GM12878 (cell line): ENCODE measurements at regions not wholly inside any gene's neighbourhood (a gene's known extent, or its start where the extent isn't known, plus 50 kb on each side); places are given as distances from the start of the nearest gene placed in this dataset.

Experiments
- ATAC-seq: fragments of 200-7000 bp; cut with Tn5 transposase; 3 replicates; pipeline ENCODE4 v1.9.1; 2020; ENCODE audit warnings: mild to moderate bottlenecking, moderate library complexity
- BruUV-seq: library from RNA; stranded (reverse); fragments of 400-500 nt; replicated peaks from 2 replicates; lab custom pipeline; 2021; lab: Mats Ljungman, UMichigan
- CTCF ChIA-PET: fragments of 300-600 bp; sonication (Branson Sonifier 250); formaldehyde crosslinking; extraction: SDS; loops from one replicate; lab custom pipeline; 2021; ENCODE audit warnings: inconsistent platforms; lab: Yijun Ruan, JAX
- POLR2A ChIA-PET: fragments of 350-600 bp; formaldehyde crosslinking; extraction: SDS; loops from one replicate; lab custom pipeline; 2021; ENCODE audit warnings: inconsistent platforms; lab: Charles Lee
- RAD21 ChIA-PET: fragments of 300-600 bp; sonication (Branson Sonifier 250); formaldehyde crosslinking; loops from one replicate; lab custom pipeline; 2023; ENCODE audit warnings: antibody characterized with exemption; ENCODE audit not compliant: unreplicated experiment; lab: Charles Lee
- SMC1A ChIA-PET: fragments of 300-600 bp; sonication (Branson Sonifier 250); formaldehyde crosslinking; loops from one replicate; lab custom pipeline; 2023; ENCODE audit not compliant: unreplicated experiment, uncharacterized antibody; lab: Charles Lee
- DNase-seq: peaks from one replicate; pipeline ENCODE4 v3.0.0-alpha.2; 2011; ENCODE audit warnings: low read depth, low spot score
- FAIRE-seq: peaks from 3 replicates; lab custom pipeline; 2011; peaks lifted over from hg19 to GRCh38; lab: Jason Lieb, UNC
- H2AFZ ChIP-seq: 2 replicates; pipeline ENCODE4 v1.6.0; 2011; ENCODE audit warnings: low read depth, low read length, control low read depth; ENCODE audit not compliant: control insufficient read depth
- H3K27ac ChIP-seq: 2 replicates; pipeline ENCODE4 v1.5.1; 2011; ENCODE audit warnings: control low read depth; ENCODE audit not compliant: control insufficient read depth, insufficient read depth
- H3K27me3 ChIP-seq, 2 experiments: replicated peaks in 1 of 2; 2 replicates each; pipeline versions ENCODE4 v1.6.0 to v1.6.1; 2011; ENCODE audit warnings: low read length in 1 of 2; ENCODE audit not compliant: control insufficient read depth in 2 of 2, insufficient read depth in 2 of 2
- H3K36me3 ChIP-seq, 2 experiments: 2 replicates each; pipeline ENCODE4 v1.5.1; 2011; ENCODE audit warnings: low read length in 1 of 2; ENCODE audit not compliant: control insufficient read depth in 2 of 2, insufficient read depth in 2 of 2
- H3K4me1 ChIP-seq: 2 replicates; pipeline ENCODE4 v1.6.1; 2011; ENCODE audit warnings: mild to moderate bottlenecking, low read length, moderate library complexity, mixed read lengths; ENCODE audit not compliant: control insufficient read depth, insufficient read depth
- H3K4me2 ChIP-seq: 2 replicates; pipeline ENCODE4 v1.6.0; 2011; ENCODE audit warnings: control low read depth; ENCODE audit not compliant: control insufficient read depth, insufficient read depth
- H3K4me3 ChIP-seq: fragments of 200-600 bp; sonication (generic); 2 replicates; pipeline ENCODE4 v1.5.1; 2016
- H3K79me2 ChIP-seq: 2 replicates; pipeline ENCODE4 v1.6.0; 2011; ENCODE audit warnings: low read length; ENCODE audit not compliant: control insufficient read depth, insufficient read depth
- H3K9ac ChIP-seq: 2 replicates; pipeline ENCODE4 v1.8.0; 2011; ENCODE audit warnings: low read length, control low read depth, mixed read lengths; ENCODE audit not compliant: control insufficient read depth, insufficient read depth
- H3K9me3 ChIP-seq: replicated peaks from 3 replicates; pipeline ENCODE4 v1.5.1; 2011; ENCODE audit warnings: mild to moderate bottlenecking, low read length; ENCODE audit not compliant: control insufficient read depth, insufficient read depth
- H4K20me1 ChIP-seq: 2 replicates; pipeline ENCODE4 v1.6.0; 2011; ENCODE audit not compliant: control insufficient read depth, insufficient read depth
- ASH2L ChIP-seq: fragments of 300-600, 200-600 bp; sonication (generic); IDR thresholded peaks from 2 replicates; pipeline ENCODE4 v1.6.1; 2017; ENCODE audit warnings: low read depth, mild to moderate bottlenecking, borderline replicate concordance
- CBX3 ChIP-seq: fragments of 200-600 bp; sonication (generic); IDR thresholded peaks from 2 replicates; pipeline ENCODE4 v1.6.1; 2016; ENCODE audit warnings: low read depth, borderline replicate concordance
- CEBPZ ChIP-seq: fragments of 150-350 bp; IDR thresholded peaks from 2 replicates; pipeline ENCODE4 v1.6.1; 2016; ENCODE audit warnings: low read depth, low read length
- CREM ChIP-seq: IDR thresholded peaks from 2 replicates; pipeline ENCODE4 v1.6.1; 2014; ENCODE audit warnings: antibody characterized with exemption, low read depth
- JUND ChIP-seq: IDR thresholded peaks from 2 replicates; pipeline ENCODE4 v1.6.1; 2012; ENCODE audit warnings: low read depth, mild to moderate bottlenecking, low read length, improper control_type of control experiment, moderate library complexity
- MXI1 ChIP-seq: fragments of 150-350 bp; IDR thresholded peaks from 2 replicates; pipeline ENCODE4 v1.6.1; 2011; ENCODE audit warnings: low read depth, mild to moderate bottlenecking, inconsistent platforms, low read length, improper control_type of control experiment
- MYB ChIP-seq: fragments of 150-350 bp; IDR thresholded peaks from 2 replicates; pipeline ENCODE4 v1.6.1; 2014; ENCODE audit warnings: mild to moderate bottlenecking, low read depth, low read length, borderline replicate concordance
- MYC ChIP-seq: IDR thresholded peaks from 2 replicates; pipeline ENCODE4 v1.6.1; 2011; ENCODE audit warnings: mild to moderate bottlenecking, low read length, moderate library complexity, inconsistent platforms; ENCODE audit not compliant: insufficient read depth, insufficient replicate concordance, insufficient read length, severe bottlenecking
- NFYA ChIP-seq: IDR thresholded peaks from 2 replicates; pipeline ENCODE4 v1.6.1; 2011; ENCODE audit warnings: low read depth, mild to moderate bottlenecking, low read length, improper control_type of control experiment, borderline replicate concordance
- NKRF ChIP-seq: fragments of 450-650 bp; conservative IDR thresholded peaks from 2 replicates; pipeline ENCODE4 v1.6.1; 2017; ENCODE audit warnings: mild to moderate bottlenecking, moderate library complexity
- NR2F1 ChIP-seq: fragments of 450-650 bp; conservative IDR thresholded peaks from 2 replicates; pipeline ENCODE4 v1.6.1; 2017; ENCODE audit warnings: mild to moderate bottlenecking
- SREBF2 ChIP-seq: IDR thresholded peaks from 2 replicates; pipeline ENCODE4 v1.6.1; 2012; ENCODE audit warnings: mild to moderate bottlenecking, low read length
- SRF ChIP-seq, 2 experiments: IDR thresholded peaks; 2 replicates each; pipeline ENCODE4 v1.6.1; 2011; ENCODE audit warnings: low read depth in 2 of 2, low read length in 2 of 2, mild to moderate bottlenecking in 1 of 2, moderate library complexity in 1 of 2
- TBL1XR1 ChIP-seq: IDR thresholded peaks from 2 replicates; pipeline ENCODE4 v1.6.1; 2012; ENCODE audit warnings: low read depth, low read length, improper control_type of control experiment
- WGBS: methylation state at CpG from one replicate; pipeline ENCODE4 v1.1.6; 2016; ENCODE audit warnings: low lambda C conversion rate; ENCODE audit not compliant: insufficient replicate concordance, insufficient coverage; ENCODE audit errors: missing lambda C conversion rate; 5-methylcytosine and 5-hydroxymethylcytosine counted together
- in situ Hi-C: fragments of 300-500 bp; cut with MboI; formaldehyde crosslinking; loops from 9 replicates; pipeline ENCODE4 v1.14.3; 2018; ENCODE audit warnings: mixed read lengths
- intact Hi-C: fragments of 100-400 bp; cut with micrococcal nuclease; formaldehyde crosslinking; loops from one replicate; pipeline ENCODE4 v1.14.2; 2022; ENCODE audit not compliant: unreplicated experiment

- TF ChIP-seq NKRF (no peak), CBX3 (no peak), CREM (no peak)
Observed at GRCh38 chr6:22680950-22681349, 111.6 kb downstream of the HDGFL1 start (continued).

GRCh38 chr6:22681761-22682160 lies 112.4 kb downstream of the HDGFL1 start:
- ChIA-PET RAD21 (no interaction called here), CTCF (no interaction called here), POLR2A (no interaction called here), SMC1A (interaction anchor here (0.8 kb wide), 1 partner anchor 11 kb away, joined by 4 read pairs; no protein-coding TSS in a partner anchor)
- intact Hi-C loops (no loop called here), in situ Hi-C loops (no loop called here)
- Histone ChIP-seq H3K27ac (no peak overlapping the region), H3K36me3 (no peaks in the 10 kb centered on the region), H4K20me1 (no peaks in the 10 kb centered on the region), H3K4me2 (no peak overlapping the region), H3K4me1 (no peaks in the 10 kb centered on the region), H3K9ac (no peak overlapping the region), H3K79me2 (no peaks in the 10 kb centered on the region), H3K27me3 (no peaks in the 10 kb centered on the region), H2AFZ (no peak overlapping the region), H3K9me3 (no peaks in the 10 kb centered on the region), H3K4me3 (no peak overlapping the region)
- no peak for FAIRE-seq
- no peak for ATAC-seq
- 11% methylated on average over 3 of the region's 3 CpGs for WGBS
- BruUV-seq: no TSS peak
- TF ChIP-seq MYB (no peak), SRF (IDR thresholded peaks at IDR 0.05; ENCODE audit: low read depth in 2 of 2, low read length in 2 of 2) (no peak), SREBF2 (no peak), TBL1XR1 (no peak), CEBPZ (no peak), JUND (no peak), MXI1 (no peak), NFYA (no peak), ASH2L (no peak), MYC (no peak), NR2F1 (no peak)
- DNase-seq: no peak
